Epithelial cell of proximal tubule (primary cell): ENCODE measurements at regions not wholly inside any gene's neighbourhood (a gene's known extent, or its start where the extent isn't known, plus 50 kb on each side); places are given as distances from the start of the nearest gene placed in this dataset.

Experiments used
- DNase-seq: peaks from one replicate; pipeline ENCODE4 v3.0.0-alpha.2; 2011; ENCODE audit warnings: low read depth
- H3K4me3 ChIP-seq: 2 replicates; pipeline ENCODE4 v1.5.1; 2011; ENCODE audit warnings: low read depth, mild to moderate bottlenecking, low read length
- TF ChIP-seq, protein P1 (sequence below): conservative IDR thresholded peaks from 2 replicates; pipeline ENCODE4 v1.5.1; 2012; ENCODE audit warnings: low read depth, mild to moderate bottlenecking, low read length

DNA sequence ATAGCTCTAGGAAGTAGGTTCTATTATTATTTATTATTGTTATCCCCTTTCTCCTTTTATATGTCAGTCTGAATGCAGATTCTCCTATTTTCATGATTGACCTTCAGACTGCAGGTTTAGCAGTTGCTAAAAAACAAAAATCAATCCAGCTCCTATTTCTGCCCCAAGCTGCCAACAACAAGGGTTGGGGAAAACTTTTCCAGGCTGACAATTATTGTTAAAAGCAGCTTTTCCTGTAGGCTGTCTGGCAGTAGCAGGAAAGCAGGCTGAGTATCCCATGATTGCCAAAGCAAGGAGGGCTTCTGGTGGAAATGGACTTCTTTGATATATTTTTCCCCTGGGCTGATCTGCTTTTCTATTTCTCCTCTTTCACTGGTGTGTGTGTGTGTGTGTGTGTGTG, 78.0 kb upstream of the CTLA4 start:
- DNase-seq, result no peak
- no peak overlapping the region for H3K4me3 ChIP-seq
- TF ChIP-seq, protein P1, sequence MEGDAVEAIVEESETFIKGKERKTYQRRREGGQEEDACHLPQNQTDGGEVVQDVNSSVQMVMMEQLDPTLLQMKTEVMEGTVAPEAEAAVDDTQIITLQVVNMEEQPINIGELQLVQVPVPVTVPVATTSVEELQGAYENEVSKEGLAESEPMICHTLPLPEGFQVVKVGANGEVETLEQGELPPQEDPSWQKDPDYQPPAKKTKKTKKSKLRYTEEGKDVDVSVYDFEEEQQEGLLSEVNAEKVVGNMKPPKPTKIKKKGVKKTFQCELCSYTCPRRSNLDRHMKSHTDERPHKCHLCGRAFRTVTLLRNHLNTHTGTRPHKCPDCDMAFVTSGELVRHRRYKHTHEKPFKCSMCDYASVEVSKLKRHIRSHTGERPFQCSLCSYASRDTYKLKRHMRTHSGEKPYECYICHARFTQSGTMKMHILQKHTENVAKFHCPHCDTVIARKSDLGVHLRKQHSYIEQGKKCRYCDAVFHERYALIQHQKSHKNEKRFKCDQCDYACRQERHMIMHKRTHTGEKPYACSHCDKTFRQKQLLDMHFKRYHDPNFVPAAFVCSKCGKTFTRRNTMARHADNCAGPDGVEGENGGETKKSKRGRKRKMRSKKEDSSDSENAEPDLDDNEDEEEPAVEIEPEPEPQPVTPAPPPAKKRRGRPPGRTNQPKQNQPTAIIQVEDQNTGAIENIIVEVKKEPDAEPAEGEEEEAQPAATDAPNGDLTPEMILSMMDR, result no peak

DNA sequence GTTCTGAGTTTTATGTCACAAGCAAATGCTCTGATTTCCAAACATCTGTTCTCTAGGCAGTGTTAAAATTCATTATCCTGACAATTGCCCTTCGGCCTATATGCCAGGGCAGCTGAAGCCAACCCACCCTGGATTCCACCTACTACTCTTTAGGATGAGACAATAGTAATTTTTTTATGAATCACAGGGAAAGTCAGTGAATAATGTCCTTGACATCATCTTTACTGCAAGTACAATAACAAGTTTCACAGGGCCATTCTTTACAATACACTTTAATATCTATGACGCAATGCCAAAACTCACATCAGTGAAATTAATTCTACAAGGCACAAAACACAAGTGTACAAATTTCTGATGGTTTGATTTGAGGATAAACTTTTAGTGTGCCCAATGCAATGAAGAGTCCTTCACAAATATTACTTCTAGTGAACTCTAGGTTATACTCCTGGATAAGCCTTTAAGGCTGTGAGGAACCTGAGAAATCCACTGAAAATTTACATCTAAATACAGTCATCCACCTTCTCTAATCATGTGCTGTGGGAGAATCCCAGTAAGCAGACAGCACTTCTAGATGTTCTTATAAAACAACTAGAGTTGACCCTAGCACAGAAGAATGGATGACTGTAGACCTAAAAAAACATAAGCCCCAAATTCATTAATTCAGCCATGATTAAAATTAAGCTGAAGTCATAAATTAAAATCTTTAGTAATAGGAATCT, 77.3 kb upstream of the CTLA4 start:
- TF ChIP-seq, protein P1, result no peak
- no peak for DNase-seq
- no peak overlapping the region for H3K4me3 ChIP-seq

DNA sequence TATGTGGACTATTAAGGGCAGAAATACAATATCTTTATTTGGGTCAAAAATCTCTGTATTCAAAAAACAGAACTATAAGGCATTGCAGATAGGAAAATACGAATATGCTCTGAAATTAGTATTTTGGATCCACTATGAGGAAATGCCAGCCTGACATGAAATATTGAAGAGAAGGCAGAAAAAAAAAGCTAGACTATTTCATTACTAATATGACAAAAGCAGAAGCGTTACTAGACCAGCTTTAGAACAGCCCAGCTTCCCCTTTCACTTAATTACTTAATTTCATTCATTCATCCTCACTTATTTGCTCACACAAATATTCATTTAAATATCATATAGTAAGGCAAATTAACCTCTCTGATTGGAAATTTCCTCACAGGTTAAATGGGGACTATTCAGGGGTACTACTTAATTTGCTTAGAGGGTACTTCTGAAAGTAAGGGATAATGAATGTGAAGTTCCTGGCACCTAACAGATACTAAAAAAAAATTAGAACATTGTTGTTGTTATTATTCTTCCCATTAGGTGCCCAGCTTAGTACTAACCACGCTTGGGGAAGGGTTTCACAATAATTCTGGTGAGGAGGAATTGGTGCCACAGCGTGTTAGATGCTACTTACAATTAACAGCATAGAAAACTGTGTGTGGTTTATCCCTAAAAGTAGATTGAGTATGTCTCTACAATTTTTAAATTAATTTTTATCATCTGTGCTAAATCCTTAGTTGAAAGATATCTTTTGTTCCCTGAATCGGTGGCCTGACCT, 71.1 kb upstream of the CTLA4 start:
- TF ChIP-seq, protein P1, result no peak
- H3K4me3 ChIP-seq, result no peak overlapping the region
- no peak for DNase-seq

DNA sequence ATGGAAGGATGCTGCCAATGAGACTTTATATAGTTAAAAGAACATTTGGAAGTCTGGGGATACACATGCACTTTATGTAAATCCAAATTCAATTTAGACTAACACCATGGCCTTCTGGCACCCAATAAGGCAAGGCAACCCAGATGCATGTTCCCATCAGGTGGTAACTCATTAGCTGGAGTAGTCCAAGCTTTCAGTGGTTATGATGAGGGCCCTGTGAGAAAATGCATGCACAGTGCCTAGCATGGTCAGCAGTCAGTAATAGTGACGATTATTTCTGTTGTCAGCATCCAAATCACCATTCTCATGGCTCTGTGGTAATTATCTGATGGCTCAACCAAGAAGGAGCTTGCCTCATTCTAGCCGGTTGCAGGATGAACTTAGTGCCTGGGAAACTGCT, 70.3 kb upstream of the CTLA4 start:
- DNase-seq, result no peak
- TF ChIP-seq, protein P1, result no peak
- H3K4me3 ChIP-seq, result no peak overlapping the region

DNA sequence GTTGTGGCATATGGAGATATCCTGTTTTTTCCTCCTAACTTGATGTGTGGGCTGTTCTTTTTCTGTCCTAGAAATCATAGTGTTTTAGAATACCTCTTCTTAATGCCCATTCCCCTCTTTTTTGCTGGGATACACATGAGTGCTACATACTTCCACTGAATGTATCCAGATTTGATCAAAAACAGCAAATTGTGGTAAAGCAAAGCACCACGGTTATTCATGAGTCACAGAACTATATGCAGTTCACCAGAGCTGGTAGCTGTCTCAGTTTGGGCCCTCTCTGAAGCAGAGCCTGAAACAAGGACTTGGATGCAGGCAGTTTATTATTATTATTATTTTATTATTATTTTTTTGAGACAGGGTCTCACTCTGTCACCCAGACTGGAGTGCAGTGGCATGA, 69.9 kb upstream of the CTLA4 start:
- no peak for DNase-seq
- TF ChIP-seq, protein P1, result no peak
- H3K4me3 ChIP-seq, result no peak overlapping the region

DNA sequence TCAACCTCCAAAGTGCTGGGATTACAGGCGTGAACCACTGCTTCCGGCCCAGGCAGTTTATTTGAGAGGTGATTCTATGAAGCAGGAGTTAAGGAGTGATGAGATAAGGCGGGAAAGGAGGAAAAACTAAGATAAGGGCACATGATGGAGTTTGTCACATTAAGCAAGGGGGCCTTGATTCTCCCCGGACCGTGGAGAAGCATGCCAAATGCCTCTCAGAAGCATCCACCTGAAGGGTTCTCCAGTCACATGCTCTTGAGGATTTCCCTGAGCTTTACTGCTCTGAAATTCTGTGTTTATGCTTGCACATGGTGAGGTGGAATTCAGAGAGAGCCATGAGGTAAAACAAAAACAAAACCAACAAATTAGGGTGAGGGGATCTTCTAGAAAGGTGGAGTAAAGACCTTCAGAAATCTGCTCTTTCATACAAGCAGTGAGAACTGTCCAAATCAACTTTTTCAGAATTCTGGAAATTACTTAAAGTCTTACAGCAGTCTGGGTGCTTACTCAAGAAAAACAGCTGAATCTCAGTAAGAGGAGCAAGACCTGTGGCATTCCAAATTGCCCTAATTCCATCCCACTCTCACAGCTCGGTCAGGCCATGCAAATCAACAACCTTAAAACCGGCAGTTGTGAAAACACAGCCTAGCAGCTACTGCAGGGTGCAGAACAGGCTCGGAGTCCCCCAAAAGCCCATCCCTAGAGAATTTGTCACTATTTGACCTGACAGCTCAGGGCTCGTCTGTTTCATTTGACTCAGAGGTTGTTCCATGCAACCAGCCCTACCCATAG, 69.1 kb upstream of the CTLA4 start:
- TF ChIP-seq, protein P1, result no peak

More for the DNA sequence above, 69.1 kb upstream of the CTLA4 start:
- no peak for DNase-seq
- H3K4me3 ChIP-seq, result no peak overlapping the region
